HG03521 (cell line): ENCODE measurements at regions not wholly inside any gene's neighbourhood (a gene's known extent, or its start where the extent isn't known, plus 50 kb on each side); places are given as distances from the start of the nearest gene placed in this dataset.

Experiments used
- ATAC-seq: cut with Tn5 transposase; IDR thresholded peaks from one replicate; pipeline ENCODE4 v1.9.1; 2021; ENCODE audit warnings: mild to moderate bottlenecking, moderate library complexity; ENCODE audit not compliant: unreplicated experiment

DNA sequence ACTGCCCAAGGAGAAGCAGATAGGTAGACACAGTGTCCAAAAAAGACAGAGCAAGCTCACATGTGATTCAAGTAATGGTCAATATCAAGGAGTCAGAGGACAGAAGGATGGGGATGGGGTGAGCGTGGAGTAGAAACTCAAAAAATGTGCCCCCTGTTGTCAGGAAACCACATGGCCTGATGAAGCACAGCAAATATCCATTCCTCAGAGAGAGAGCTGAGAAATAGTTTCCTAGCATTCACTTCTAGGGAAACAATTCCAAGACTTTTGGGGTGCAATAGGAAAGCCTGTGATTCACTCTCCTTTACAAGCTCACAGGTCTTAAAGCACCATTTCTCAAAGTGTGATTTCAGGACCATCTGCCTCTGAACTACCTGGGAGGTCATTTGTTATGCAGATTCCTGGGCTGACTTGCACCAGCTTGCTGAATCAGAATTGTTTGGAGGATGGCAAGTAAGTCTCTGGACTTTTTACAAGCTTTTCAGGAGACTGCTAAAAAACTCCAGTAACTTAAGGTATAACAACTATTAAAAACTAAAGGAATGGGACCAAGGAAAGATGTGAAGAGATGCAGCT is 432.8 kb downstream of the HDGFL1 start:
- ATAC-seq: no peak

- ATAC-seq: no peak
Measured at GRCh38 chr6:23003671-23004467, 434.5 kb downstream of the HDGFL1 start.

DNA sequence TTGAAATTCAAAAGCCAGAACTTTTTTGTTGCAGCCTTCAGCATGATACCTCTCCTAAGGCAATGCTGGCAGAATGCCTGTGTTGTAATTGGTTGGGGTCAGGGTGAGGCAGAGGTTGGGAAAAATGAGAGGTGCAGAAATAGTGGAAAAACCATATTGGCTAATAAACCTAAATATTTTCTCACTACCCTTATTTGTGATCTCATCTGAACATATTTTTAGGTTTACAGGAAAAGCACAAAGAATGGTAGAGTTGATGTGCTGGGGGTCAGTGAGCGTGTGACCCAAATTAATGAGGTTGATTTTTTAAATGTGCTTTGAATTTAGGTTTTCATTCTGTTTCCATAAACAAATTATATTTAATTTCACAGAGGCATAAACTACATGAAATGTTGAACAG is 437.3 kb downstream of the HDGFL1 start:
- no peak for ATAC-seq

- ATAC-seq: no peak
Measured at GRCh38 chr6:23011615-23012014, 442.2 kb downstream of the HDGFL1 start.

- ATAC-seq: no peak
Measured at GRCh38 chr6:23013776-23014175, 444.4 kb downstream of the HDGFL1 start.

DNA sequence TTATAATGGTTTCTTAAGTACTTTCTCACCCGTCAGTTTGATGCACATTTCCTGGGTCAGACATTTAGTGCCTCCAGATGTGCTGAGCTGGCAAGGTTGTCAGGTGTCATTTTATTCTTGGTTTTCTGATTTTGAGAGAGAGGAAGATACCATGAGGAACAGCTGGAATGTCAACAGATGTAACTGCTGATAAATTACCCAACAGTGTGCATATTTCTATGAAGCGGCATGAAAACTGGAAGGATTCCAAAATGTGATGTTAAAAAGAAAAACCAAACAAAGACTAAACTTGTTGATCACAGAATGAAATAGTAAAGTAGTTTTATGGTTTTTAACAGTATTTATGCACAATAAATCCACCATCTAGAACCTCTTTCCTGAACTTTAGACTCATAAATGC is 447.3 kb downstream of the HDGFL1 start:
- ATAC-seq: no peak

DNA sequence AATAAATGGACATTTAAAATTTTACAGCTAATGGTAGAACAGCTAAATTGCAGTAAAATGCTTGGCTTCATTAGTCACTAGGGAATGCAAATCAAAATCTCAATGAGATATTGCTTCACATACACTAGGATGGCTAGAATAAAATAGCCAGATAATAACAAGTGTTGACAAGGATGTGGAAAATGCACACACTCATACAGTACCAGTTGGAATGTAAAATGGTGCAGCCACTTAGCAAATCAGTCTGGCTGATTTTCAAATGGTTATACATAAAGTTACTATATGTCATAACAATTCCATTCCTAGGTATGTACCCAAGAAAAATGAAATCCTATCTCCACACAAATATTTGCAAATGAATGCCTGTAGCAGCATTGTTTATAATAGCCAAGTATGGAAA is 452.1 kb downstream of the HDGFL1 start:
- no peak for ATAC-seq

DNA sequence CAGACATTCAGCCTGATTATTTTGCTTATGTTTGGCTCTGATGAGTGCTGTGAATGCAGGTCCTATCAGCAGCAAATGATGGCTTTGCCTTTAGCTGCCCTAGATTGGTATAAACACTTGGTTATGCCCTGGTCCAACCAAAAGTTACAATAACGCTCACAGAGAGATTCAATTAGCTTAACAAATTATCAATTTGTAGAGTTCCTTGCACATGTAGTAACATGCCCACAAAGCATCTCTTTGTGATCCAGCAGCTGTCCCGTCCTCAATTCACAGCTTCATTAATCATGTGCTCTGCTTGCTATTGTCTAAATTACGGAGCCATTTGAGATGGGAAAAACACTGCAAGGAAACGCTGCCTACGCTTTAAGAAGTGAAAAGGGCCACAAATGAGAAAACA is 457.9 kb downstream of the HDGFL1 start:
- no peak for ATAC-seq

DNA sequence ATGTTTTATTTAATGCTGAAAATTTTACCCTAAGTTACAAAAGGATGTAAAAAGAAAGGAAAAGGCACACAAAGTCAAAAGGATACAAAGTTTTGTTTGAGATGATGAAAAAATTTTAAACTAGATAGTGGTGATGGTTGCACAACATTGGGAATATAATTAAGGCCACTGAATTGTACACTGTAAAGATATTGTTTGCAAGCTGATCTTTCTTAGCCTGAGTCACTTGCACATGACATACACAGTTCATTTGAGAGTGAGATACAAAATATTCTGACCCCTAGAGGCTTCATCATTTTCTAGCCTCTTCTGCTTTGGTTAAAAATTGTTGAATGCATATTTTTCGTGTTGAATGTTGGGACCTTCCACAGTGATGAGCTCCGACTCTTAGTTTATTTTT is 462.6 kb downstream of the HDGFL1 start:
- ATAC-seq: no peak

DNA sequence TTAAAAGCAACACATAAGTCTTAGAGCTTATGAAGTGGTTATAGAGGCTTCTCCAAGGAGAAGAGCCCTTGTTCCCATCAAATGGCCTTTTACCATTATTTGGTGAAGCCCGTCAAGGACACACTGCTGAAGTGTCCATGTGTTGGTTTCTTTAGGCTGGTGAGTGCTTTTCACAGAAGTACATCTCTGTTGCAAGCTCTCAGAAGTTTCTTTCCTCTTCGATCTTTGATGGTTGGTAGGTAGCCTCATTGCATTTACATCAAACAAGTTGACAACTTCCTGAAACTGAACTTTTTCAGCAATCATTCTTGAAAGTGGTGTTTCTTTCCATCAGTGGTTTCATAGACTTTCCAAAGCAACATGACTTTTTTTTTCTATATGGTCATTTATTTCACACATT is 465.6 kb downstream of the HDGFL1 start:
- no peak for ATAC-seq

GRCh38 chr6:23036406-23036983 is 467.1 kb downstream of the HDGFL1 start:
- no peak for ATAC-seq

- ATAC-seq: no peak
Measured at GRCh38 chr6:23040899-23041298, 471.5 kb downstream of the HDGFL1 start.

DNA sequence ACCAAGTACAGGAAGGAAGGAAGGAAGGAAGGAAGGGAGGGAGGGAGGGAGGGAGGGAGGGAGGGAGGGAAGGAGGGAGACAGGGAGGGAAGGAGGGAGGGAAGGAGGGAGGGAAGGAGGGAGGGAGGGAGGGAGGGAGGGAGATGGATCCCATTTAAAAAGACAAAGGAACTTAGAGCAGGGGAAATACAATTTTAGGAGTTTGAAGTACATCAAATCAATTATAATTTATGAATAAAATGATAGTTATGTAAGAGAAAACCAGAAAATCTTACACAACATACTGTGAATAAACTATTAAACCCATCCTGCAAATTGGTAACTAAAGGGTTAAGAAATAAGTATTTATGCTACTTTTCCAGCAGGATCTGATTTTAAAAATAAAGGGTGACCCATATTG is 475.9 kb downstream of the HDGFL1 start:
- ATAC-seq: no peak

DNA sequence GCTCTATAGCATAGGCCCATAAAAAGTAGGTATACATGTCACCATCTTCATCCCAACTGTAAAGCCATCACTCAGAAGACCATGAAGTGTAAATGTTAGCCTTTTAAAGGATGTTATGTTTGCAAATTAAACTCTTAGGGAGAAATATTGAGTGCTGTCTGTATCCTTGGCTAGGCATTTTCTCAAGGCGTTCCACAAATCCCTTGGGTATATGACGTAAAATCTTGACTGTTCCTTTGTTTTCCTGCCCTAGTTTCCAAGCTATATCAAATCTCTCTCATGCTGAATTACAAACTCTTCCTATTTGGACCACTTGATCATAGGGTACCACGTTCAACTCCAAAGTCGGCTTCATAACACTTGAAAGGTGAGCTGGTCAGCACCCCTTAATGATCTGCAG is 486.2 kb downstream of the HDGFL1 start:
- ATAC-seq: no peak

DNA sequence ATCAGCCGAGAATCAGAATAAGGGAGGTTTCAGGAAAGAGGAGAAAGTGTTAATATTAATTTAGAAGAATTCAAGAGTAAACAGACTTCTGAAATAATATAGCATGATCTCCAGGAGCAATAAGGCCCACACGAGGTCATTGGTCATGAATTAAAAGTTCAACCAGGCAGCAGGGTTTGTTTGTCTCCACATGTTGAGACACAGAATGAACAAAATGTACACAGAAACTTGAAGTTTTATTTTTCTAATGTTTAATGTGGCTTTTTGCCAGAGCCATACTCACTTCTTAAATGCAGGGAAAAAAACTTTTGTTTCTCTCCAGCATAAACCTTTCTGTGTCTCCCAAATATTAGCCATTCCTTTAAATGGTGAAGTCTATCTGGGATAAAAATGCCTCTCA is 504.5 kb downstream of the HDGFL1 start:
- no peak for ATAC-seq

- ATAC-seq: no peak
Measured at GRCh38 chr6:23077772-23078171, 508.4 kb downstream of the HDGFL1 start.

GRCh38 chr6:23081701-23082100 is 512.3 kb downstream of the HDGFL1 start:
- no peak for ATAC-seq

DNA sequence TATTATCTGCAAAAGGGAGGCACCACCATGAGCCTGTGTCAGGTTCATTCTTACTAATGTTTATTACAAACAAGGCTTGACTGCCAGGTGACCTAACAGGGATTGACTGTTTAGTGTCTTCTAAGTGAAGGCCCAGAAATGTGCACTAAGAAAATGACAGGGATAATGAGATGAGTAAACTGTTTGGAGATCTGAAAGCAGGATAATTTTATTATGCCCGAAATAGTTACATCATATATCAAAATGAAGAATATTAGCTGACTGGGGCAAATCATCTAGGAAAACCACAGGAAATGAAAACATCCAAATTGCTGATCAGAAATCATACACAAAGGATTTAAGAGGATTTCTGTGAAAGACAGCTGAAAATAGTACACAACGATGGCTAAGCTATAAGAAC is 516.7 kb downstream of the HDGFL1 start:
- ATAC-seq: no peak

- no peak for ATAC-seq
Measured at GRCh38 chr6:23087471-23087870, 518.1 kb downstream of the HDGFL1 start.

DNA sequence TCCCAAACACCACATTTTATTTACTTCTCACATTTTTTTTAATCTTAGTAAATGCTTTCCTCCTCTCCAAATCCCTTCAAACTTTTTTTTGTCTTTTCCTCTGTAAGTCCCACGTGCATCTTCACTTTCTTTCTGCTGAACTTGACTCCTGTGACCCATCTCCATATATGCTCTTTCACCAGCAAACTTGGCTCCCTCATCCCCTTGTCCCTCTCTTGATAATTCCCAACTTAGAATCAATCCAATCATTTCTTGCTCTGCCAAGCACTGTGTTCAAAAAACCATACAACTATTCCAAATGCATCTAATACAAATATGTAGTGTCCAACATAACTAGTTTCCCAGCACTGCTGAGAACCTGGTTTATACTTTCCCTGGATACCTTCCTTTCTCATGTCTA is 519.4 kb downstream of the HDGFL1 start:
- no peak for ATAC-seq

DNA sequence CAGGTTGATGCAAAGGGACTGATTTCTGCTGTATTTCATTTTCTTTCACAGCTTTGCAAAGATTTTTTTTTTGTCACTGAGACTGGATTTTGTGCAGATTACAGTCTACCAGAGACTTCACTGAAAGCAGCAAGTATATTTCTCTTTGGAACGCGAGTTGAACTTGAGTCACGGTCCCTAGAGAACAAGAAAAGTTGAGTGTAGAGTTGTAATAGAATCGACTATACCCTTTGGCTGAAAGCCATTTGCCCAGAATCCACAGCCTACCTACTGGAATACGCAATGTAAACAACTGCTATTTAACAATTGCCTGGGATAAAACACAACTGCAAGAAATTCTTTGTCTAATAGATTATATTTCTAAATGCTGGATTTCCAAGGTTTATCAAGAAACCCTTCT is 520.6 kb downstream of the HDGFL1 start:
- ATAC-seq: no peak

- no peak for ATAC-seq
Measured at GRCh38 chr6:23091795-23092194, 522.4 kb downstream of the HDGFL1 start.
